Cardiac muscle cell (in vitro differentiated cells and primary cell): ENCODE measurements at regions not wholly inside any gene's neighbourhood (a gene's known extent, or its start where the extent isn't known, plus 50 kb on each side); places are given as distances from the start of the nearest gene placed in this dataset.

Source experiments
- DNase-seq, 2 donors: peaks; one replicate each; pipeline versions ENCODE4 v3.0.0 to v3.0.0-alpha.2; 2010 to 2017; ENCODE audit warnings: low read depth in 1 of 2, low spot score in 1 of 2
- H3K27ac ChIP-seq: fragments of 200-600 bp; sonication (generic); 2 replicates; pipeline ENCODE4 v1.5.1; 2016
- H3K27me3 ChIP-seq: fragments of 200-600 bp; sonication (generic); 2 replicates; pipeline ENCODE4 v1.6.0; 2016; ENCODE audit warnings: control low read depth
- H3K36me3 ChIP-seq: fragments of 200-600 bp; sonication (generic); 2 replicates; pipeline ENCODE4 v1.5.1; 2016; ENCODE audit warnings: control low read depth
- H3K4me1 ChIP-seq: fragments of 200-600 bp; sonication (generic); 2 replicates; pipeline ENCODE4 v1.8.1; 2017; ENCODE audit warnings: low read depth, mild to moderate bottlenecking, mixed run types
- H3K4me3 ChIP-seq: fragments of 200-600 bp; sonication (generic); 2 replicates; pipeline ENCODE4 v1.5.1; 2016; ENCODE audit warnings: mild to moderate bottlenecking
- H3K9me3 ChIP-seq: fragments of 200-600 bp; sonication (generic); 2 replicates; pipeline ENCODE4 v1.5.1; 2017; ENCODE audit warnings: low read depth, mild to moderate bottlenecking, control low read depth
- CTCF ChIP-seq: IDR thresholded peaks from 2 replicates; pipeline ENCODE4 v1.5.1; 2012; ENCODE audit warnings: low read depth, mild to moderate bottlenecking, low read length

GRCh38 chr16:27617665-27618064, 67.7 kb downstream of the KATNIP start:
- Histone ChIP-seq H3K4me3 (no peak overlapping the region), H3K27me3 (no peaks in the 10 kb centered on the region), H3K27ac (peak overlapping the region; percentile 96), H3K4me1 (peaks cover 47% of the 10 kb centered on the region), H3K36me3 (no peaks in the 10 kb centered on the region), H3K9me3 (no peaks in the 10 kb centered on the region)
- no peak for TF ChIP-seq CTCF
- no peak for DNase-seq

DNA sequence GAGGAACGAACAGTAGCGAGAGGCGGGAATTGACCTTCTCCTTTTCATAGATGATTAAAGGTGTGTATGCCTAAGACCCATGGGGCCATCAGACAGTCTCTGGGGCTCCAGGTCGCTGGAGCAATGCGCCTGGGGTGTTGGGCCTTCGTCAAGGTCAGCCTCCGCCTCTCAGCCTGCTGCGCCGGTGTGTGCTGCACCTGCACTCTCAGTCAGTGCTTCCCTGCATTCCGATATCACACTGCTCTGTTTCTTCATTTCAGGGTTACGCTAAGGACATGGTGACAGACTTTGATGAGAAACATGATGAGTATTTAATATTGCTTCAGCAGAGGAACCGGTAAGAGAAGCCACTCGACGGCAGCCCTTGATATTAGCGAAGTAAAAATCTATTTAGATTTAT, 68.2 kb downstream of the KATNIP start:
- H3K4me1 ChIP-seq = peaks cover 47% of the 10 kb centered on the region
- H3K9me3 ChIP-seq = no peaks in the 10 kb centered on the region
- TF ChIP-seq CTCF = no peak
- H3K36me3 ChIP-seq = no peaks in the 10 kb centered on the region
- H3K27me3 ChIP-seq = no peaks in the 10 kb centered on the region
- no peak for DNase-seq
- H3K27ac ChIP-seq = peak overlapping the region; percentile 96
- no peak overlapping the region for H3K4me3 ChIP-seq

- Histone ChIP-seq H3K27ac (peak overlapping the region; percentile 96), H3K4me3 (no peak overlapping the region)
Observed at GRCh38 chr16:27618606-27619327, 68.8 kb downstream of the KATNIP start.

GRCh38 chr16:27620541-27620940, 70.6 kb downstream of the KATNIP start:
- Histone ChIP-seq H3K27me3 (no peaks in the 10 kb centered on the region), H3K4me3 (no peak overlapping the region), H3K36me3 (no peaks in the 10 kb centered on the region), H3K9me3 (no peaks in the 10 kb centered on the region), H3K27ac (peak overlapping the region; percentile 96), H3K4me1 (peaks cover 49% of the 10 kb centered on the region)
- no peak for TF ChIP-seq CTCF
- peak in 1 of 2 donors; percentile 56 for DNase-seq

More at GRCh38 chr16:27618606-27619327, 68.8 kb downstream of the KATNIP start:
- no peak for TF ChIP-seq CTCF
- H3K9me3 ChIP-seq = no peaks in the 10 kb centered on the region
- no peaks in the 10 kb centered on the region for H3K36me3 ChIP-seq
- H3K4me1 ChIP-seq = peaks cover 47% of the 10 kb centered on the region
- H3K27me3 ChIP-seq = no peaks in the 10 kb centered on the region
- DNase-seq = peak in 1 of 2 donors; percentile 64

- no peaks in the 10 kb centered on the region for H3K9me3 ChIP-seq
- H3K27me3 ChIP-seq = no peaks in the 10 kb centered on the region
- no peak for DNase-seq
- no peak overlapping the region for H3K4me3 ChIP-seq
- no peak for TF ChIP-seq CTCF
- H3K36me3 ChIP-seq = no peaks in the 10 kb centered on the region
- peaks cover 45% of the 10 kb centered on the region for H3K4me1 ChIP-seq
- no peak overlapping the region for H3K27ac ChIP-seq
Observed at GRCh38 chr16:27624154-27625049, 74.5 kb downstream of the KATNIP start.
